ENCODE measurements at regions not wholly inside any gene's neighbourhood (a gene's known extent, or its start where the extent isn't known, plus 50 kb on each side); places are given as distances from the start of the nearest gene placed in this dataset.

DNA sequence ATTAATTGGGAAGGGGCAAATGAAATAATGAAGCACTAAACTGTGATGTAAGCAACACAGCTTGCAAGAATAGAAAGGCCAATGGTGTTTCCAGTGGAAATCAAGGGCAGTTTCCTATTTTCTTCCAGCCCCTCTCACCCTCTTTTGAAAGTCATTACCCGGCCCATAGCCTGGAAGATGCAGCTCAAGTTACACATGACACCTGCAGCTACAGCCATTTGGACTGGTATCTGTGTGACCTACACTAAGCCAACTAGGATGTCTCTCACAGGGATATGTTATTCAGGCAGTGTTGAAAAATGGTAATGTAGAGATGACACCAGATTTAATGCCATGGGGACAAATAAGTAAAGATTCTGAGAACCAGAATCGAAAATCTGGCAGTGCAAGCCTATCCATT lies 439.4 kb upstream of the ZNF462 start:
- TF ChIP-seq, protein P1, sequence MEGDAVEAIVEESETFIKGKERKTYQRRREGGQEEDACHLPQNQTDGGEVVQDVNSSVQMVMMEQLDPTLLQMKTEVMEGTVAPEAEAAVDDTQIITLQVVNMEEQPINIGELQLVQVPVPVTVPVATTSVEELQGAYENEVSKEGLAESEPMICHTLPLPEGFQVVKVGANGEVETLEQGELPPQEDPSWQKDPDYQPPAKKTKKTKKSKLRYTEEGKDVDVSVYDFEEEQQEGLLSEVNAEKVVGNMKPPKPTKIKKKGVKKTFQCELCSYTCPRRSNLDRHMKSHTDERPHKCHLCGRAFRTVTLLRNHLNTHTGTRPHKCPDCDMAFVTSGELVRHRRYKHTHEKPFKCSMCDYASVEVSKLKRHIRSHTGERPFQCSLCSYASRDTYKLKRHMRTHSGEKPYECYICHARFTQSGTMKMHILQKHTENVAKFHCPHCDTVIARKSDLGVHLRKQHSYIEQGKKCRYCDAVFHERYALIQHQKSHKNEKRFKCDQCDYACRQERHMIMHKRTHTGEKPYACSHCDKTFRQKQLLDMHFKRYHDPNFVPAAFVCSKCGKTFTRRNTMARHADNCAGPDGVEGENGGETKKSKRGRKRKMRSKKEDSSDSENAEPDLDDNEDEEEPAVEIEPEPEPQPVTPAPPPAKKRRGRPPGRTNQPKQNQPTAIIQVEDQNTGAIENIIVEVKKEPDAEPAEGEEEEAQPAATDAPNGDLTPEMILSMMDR (IDR thresholded peaks at IDR 0.05; ENCODE audit: low read depth, low read length, missing input control): no peak
- TF ChIP-seq RAD21 (IDR thresholded peaks at IDR 0.05): no peak
- no peak for TF ChIP-seq TAF1 (conservative IDR thresholded peaks at IDR 0.05)

Data from liver (tissue), 3 donors.